ENCODE measurements at regions not wholly inside any gene's neighbourhood (a gene's known extent, or its start where the extent isn't known, plus 50 kb on each side); places are given as distances from the start of the nearest gene placed in this dataset.

GRCh38 chr11:112762707-112763090, 198.5 kb upstream of the NCAM1 start:
- TF ChIP-seq CTCF (conservative IDR thresholded peaks at IDR 0.05; ENCODE audit: low read depth, low read length) (no peak), POLR2A (IDR thresholded peaks at IDR 0.05; ENCODE audit: low read depth, low read length) (no peak), RFX5 (IDR thresholded peaks at IDR 0.05; ENCODE audit: low read depth, low read length) (no peak), SMC3 (IDR thresholded peaks at IDR 0.05; ENCODE audit: low read depth, low read length) (no peak), MXI1 (IDR thresholded peaks at IDR 0.05; ENCODE audit: borderline replicate concordance, low read depth, low read length) (no peak)
